Limb (tissue), 2 donors: ENCODE measurements at regions not wholly inside any gene's neighbourhood (a gene's known extent, or its start where the extent isn't known, plus 50 kb on each side); places are given as distances from the start of the nearest gene placed in this dataset.

Source experiments
- DNase-seq, 2 donors: peaks; one replicate each; pipeline ENCODE4 v3.0.0-alpha.2; 2016; ENCODE audit errors: extremely low spot score in 2 of 2

DNA sequence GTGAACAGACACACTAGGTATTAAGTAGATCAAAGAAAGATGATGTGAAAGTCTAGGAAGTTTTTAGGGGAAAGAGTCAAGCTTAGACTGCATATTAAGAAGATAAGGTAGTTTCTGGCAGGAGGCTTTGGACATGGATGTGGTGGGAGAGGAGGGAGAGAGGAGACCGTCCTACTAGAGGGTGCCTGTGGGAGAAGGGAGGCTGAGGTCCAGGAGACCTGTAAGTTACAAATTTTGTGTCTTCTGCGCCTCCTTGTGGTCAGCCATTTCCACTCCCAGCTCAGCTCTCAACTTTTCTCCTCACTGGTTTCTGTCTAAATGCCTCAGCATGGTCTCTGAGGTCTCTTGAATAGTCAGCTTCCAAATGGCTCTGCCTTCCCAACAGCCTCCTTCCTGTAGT is 193.5 kb downstream of the UNC5CL start:
- DNase-seq: peak in 1 of 2 donors; percentile 54

DNA sequence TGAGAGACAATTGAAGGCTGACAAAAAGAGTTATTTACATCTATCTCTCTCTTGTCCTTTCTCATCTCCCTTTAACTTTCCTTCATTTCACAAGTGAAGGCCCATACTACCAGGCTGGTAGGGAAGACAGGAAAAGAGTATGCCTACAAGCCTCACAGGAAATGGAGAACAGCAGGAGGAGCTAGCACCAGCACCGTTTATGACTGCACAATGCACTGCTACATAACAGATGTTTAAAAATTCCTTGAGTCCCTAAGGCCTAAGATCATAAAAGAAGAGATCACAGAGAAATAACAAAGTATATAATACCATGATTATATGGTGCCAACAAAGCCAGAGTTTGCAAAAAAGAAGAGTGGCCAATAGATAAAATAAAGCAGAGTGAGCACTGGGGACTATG is 194.8 kb downstream of the UNC5CL start:
- no peak for DNase-seq

DNA sequence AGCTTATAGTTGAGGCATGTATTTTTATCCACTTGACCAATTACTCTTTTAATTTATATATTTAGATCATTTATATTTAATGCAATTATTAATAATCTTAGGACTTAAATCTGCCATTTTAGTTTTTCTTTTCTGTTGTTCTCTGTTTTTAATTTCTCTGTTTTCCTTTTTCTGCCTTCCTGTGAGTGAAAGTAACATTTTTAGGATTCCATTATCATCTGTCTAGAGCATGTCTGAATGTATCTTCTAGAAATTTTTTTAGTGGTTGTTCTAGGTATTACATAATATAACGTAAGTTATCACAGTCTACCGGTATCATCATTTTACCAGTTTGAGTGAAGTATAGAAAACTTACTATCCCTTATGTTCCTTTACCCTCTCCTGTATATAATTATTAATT is 197.3 kb downstream of the UNC5CL start:
- no peak for DNase-seq

DNA sequence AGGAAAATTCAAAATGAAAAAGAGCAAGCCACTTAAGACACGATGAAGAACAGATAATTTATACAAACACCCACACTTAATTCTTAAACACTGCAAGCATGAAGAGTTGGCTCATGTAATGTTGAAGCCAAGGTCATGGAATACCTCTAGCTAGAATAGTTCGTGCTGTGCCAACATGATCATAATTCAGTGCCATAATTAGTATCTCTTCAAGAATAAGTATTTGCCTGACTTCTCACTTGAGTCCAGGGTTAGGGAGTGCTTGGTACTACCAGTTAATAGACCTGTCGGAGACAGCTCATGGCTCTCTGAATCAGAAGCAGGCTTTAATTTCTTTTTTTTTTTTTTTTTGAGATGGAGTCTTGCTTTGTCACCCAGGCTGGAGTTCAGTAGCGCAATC is 206.3 kb downstream of the UNC5CL start:
- no peak for DNase-seq

DNA sequence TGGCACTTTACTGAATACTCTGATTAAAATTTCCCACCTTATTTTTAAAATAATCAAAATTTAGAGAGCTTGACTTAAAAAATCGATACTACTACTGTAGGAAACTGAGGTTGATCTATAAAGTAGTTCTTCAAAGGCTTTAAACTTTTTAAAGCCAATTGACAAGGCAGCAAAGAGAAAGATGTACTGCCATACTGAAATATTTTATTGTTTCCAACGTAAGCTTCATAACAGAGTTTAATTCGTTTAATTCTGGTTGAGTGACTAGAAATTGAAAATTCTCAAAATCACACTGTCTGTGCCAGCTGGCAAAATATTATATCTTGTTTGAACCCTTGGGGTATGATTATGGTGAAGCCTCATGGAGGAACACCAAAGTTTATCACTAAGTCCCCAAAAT is 207.6 kb downstream of the UNC5CL start:
- no peak for DNase-seq

DNA sequence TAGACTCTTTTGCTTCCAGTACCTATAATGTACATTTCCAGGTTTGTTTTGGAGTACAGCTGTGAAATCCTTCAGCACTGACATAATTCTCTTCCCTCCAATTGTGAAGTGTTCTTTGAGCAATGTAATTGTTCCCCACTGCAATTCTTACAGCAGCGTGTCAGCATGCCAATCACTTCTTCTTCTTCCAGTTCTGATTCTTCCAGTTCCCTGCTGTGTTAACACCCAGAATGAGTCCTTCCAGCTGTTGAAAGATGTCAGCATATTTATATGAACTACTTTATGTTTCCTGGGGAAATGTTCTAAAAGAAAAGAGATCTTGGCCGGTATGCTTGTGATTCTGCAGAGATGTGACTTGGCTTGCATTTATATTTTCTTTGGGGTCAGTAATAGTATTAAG is 213.9 kb downstream of the UNC5CL start:
- peak in 1 of 2 donors; percentile 17 for DNase-seq

DNA sequence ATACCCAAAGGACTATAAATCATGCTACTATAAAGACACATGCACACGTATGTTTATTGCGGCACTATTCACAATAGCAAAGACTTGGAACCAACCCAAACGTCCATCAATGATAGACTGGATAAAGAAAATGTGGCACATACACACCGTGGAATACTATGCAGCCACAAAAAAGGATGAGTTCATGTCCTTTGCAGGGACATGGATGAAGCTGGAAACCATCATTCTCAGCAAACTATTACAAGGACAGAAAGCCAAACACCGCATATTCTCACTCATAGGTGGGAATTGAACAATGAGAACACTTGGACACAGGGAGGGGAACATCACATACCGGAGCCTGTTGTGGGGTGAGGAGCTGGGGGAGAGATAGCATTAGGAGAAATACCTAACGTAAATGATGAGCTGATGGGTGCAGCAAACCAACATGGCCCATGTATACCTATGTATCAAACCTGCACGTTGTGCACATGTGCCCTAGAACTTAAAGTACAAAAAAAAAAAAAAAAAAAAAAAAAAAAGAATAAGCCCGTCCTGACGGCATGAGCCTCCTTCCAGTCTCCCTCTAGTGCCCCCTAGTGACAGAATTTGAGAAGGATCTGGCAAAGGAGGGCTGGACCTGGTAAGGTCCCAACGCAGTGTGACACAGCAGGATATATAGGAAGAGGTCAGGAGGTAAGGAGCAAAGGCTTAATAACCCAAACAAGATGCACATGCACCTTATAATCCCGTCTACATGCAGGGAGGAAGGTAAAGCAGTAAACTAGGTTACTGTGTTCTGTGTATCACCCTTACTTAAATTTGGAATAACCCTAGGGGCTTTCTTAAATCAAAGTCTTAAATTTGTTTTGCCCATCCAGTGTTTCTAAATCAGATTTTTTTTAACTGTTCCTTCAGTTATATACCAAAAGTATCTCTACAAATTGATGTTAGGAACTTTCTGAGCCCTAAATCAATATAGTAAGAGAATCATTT is 214.8 kb downstream of the UNC5CL start:
- DNase-seq: peak; percentile 50 to 51

DNA sequence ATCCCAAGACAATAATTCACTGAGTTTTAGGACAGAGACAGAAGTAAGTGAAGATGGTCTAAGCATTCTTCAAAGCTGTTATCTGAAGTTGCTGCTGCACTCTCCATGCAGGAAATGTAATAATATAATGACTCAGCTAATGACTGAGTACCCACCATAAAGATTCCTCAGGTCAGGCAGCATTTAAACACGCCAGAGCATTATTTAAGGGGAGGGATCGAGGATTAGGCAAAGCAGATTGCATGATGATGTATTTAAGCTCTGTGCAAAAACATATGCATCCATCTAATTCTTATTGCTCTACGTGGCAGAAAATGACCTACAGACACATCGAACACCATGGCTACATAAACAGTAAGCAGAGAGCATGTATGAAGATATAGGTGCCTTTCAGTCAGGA is 216.4 kb downstream of the UNC5CL start:
- no peak for DNase-seq

DNA sequence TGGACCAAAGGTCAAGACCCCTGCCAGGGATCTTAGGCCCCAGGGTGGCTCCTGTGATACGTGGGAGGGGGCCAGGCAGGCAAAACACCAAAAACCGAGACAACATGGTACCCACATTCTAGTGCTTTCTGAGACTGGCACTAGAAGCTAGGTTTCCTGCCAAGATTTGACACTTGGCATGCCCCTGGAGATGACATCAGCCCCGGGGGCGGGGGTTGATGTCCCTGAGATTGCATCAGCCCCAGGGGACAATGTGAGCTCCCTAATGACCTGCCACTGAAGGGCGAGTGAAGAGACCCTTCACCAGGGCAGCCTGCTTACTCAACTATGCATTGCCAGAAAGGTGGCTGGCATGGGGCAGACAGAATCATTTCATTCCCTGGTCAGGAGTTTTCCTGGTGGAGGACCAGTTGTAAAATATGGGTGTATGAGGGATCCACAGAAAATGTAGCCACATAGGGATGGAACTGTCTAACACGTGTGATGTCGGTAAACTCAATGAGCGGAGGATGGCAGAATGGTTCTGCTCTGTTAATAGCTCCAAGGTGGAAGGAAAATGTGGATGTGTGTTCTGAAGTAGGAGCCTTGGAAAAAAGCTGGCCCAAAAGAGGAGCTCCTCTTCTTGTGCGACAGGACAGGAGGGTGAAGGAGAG is 219.7 kb downstream of the UNC5CL start:
- DNase-seq: no peak

DNA sequence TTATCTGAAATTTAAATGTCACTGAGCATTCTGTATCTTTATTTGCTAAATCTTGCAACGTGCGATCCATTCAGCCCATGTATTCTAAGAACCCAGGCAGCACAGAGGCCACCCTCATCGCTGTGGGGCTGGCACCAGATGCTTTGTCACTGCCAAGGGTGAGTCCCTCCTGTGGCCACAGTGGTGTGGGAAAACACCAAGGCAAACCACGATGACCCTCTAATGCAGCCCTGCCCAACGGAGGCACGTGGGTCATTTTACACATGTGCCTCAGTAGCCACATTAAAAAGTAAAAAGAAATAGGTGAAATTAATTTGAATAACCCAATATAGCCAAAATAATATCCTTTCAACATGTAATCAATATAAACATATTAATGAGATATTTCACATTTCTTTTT is 221.7 kb downstream of the UNC5CL start:
- DNase-seq: no peak

DNA sequence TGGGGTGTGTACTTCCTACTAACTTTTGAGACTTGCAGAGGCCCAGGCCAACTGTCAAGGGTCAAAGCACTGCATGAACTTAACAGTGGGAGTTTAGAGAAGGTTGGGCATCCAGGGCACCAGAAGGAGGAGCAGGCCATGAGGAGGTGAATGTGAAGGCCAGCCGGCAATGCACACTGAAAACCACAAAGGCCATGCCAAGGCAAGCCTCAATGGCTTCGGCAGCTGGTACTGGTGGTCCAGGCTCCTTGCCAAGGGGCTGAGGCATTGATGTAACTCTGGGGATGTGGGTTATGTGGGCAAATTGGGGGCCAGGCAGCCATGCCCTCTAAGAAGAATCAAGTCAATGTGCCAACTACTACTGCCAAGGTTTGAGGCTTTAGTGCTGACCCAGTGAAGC is 222.4 kb downstream of the UNC5CL start:
- no peak for DNase-seq

DNA sequence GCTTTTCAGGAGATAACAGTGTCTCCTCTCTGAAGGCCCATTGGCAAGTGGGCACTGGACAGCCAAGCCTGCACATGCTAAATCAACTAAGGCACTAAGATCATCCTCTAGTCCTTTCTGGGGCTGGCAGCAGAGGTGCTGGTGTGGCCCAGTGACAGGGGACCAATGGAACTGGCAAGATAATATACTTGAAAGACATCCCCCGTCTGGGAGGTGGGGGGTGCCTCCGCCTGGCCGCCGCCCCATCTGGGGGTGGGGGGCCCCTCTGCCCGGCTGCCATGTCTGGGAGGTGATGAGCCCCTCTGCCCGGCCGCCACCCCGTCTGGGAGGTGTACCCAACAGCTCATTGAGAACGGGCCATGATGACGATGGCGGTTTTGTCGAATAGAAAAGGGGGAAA is 223.3 kb downstream of the UNC5CL start:
- DNase-seq: no peak

DNA sequence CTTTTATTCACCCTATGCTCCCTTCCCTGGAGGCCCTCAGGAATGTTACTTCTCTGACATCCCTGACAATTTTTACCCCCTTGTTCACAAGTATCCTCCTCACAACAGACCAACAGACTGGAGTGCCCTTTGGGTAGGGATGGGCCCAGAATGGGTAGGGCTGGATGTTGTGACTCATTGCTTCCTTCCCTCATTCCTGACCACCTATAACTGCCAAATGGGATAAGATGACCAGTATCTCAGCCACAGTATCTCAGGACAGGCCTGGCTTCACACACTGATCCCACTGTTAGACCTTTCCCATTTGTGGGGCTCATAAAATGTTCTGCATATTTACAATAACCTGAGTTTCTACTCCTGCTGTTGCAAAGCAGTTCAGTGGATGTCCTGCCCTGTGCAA is 223.0 kb upstream of the LRFN2 start:
- DNase-seq: no peak

DNA sequence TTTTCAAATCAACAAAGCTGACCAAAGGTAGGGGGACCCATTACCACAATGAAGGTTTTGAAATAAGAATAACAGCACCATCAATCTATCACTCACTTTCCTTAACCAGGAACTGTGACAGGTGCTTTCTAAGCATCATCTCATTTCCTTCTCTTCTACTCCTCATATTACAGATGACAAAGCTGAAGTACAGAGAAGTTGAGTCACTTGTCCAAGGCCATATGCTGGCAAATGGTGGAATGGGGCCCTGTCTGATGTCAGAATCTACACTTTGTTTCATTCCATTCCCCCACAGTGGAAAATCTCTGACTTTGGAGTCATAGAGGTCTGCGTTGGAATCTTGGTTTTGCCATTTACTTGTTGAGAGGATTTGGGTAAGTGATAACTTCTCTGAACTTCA is 222.5 kb upstream of the LRFN2 start:
- DNase-seq: no peak

DNA sequence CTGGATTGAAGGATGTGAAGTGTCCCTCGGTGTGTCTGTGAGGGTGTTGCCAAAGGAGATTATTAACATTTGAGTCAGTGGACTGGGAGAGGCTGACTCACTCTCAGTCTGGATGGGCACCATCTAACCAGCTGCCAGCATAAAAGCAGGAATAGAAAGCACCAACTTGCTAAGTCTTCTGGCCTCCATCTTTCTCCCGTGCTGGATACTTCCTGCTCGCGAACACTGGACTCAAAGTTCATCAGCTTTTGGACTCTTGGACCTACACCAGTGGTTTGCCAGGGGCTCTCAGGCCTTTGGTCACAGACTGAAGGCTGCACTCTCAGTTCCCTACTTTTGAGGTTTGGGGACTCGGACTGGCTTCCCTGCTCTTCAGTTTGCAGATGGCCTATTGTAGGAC is 220.3 kb upstream of the LRFN2 start:
- no peak for DNase-seq

DNA sequence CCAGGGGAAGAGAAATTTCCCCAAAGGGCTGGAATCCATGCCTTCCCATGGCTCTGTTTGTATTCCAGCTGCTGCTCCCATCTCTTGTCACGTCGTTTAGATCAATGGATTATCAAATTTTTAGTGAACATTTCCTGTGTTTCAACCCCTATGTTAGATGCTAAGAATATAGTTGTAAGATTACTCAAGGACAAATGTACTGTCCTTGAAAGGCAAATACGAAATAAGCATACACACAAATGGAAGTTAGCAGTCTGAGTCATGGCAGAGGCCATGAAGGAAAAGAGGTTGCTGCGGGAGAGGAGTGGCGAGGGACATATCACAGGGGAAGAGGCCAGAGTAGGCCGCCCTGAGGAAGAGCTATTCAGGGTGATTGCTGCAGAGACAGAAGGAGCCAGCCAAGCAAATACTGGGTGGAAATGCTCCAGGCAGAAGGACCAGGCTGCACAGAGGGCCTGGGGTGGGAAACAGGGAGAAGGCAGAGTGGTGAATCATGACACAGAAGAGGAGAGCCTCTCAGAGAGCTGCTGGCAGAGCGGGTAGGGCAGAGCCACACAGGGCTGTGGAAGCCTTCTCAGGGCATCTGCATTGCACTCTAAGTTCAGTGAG is 219.2 kb upstream of the LRFN2 start:
- DNase-seq: no peak

DNA sequence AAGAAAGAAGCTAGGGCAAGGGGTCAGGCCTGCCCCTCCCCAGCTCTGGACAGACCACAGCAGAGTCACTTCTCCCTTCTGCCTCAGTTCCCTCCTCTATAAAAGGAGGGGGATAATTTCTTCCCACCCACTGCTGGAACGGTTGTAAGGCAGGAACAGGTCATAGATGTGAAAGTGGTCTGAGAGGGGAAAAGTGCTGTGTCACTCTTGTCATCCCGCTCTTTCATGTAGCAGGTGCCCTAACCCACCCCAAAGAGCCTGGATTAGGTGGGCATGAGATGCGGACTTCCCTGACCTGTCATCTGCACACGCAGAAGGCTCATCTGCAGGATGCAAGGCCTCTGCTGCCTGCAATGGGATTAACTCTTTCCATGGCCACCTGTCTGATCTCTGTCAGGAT is 218.2 kb upstream of the LRFN2 start:
- no peak for DNase-seq

DNA sequence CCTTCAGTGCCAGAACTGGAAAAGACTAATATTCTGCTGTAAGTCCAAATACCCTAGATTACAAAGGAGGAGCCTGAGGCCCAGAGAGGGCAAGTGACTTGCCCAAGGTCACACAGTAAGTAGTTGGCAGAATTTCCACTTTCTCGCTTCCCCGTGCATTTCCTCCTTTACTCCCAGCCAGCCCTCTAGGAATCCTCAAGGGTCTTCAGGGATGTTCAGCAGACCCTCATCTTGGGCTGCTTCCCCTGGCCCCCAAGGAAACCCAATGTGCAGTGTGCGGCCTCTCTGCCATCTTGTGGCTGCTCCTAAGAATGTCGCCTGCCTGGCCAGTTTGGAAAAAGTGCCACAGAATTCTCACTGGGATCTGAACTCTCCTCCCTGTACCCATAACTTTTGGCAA is 217.7 kb upstream of the LRFN2 start:
- no peak for DNase-seq

DNA sequence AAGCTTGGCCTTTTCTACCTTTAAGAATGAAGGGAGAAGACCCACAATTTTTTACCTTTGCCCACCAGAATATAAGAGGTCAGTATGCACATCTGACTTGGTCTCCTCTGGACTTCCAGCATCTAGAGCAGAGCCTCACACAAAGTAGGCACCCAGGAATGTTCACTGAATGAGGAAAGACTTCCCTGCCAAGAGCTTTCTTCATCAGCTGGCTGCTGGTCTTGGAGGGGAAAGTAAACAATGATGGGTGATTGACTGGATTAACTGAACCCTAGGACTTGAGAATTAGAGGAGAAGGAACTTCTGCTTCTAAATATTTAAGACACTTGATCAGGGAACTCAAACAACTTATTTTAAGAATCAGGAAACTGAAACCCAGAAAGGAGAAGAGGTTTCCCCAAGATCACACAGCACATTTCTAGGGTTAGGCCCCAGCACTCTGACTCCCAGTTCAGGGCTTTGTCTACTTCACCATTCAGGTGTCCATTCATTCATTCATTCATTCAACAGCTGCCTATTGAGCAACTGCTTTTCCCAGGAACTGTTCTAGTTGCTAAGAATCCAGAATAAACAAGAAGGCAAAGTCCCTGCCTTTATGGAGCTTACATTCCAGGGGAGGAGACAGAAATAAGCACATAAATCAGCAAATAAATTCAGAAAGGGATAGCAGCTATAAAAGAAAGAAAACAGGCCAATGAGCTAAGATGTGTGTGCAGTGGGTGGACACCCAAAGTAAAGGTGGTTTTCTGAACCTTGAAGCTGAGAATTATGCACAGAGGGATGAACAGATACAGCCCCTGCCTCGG is 216.9 kb upstream of the LRFN2 start:
- DNase-seq: no peak

DNA sequence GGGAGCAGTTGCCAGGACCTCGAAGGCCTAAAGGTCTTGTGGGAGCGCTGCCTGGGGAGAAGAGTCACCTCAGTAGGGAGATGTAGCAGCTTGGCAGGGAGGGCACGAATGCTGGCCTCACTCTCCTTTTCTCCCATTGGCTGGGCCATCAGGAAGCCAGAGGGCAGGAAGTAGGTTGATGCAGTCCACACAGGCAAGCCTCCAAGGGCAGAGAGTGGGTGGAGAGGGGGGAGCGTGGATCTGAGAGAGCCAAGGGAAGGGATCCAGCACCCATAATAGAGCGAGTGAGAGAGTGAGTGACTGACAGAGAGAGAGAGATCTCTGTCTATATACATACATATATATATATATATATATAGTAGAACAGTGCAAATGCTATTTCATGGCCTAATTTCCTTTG is 215.3 kb upstream of the LRFN2 start:
- DNase-seq: no peak

DNA sequence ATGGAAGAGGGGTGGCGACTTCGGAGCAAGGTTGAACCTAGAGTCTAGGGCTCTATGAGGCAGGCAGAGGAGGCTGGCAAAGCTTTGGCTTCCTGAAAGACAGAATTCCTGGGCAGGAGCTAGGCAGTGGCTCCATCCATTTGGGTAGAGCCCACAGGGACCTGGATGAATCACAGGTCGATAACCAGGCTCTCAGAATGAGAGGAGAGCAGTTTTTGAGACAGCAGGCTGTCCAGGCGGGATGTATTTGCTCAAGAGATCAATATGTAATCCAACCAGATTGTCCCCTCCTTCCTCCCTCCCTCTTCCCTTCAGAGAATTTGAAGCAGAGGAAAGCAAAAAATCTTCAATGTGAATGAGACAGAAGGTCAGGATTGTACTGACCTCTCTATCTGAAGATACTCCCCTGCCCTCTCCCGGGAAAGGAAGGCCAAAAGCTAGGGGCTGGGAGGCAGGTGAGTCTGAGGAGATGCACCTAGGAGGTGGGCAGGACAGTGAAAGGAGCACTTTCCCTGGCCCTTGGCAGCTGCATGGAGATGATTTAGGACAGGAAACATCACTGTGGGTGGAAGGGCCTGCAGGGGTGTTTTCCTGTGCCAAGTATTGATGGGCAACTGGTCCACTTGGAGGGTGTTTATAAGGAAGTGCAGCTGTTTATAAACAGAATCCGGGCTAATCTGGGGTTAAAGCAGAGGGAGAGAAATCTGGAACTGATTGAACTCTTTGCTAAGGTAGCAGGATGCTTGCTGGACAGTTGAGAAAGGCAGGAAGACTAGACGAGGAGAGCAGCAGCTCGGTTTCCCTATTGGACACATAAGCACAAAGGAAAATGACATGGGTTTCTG is 212.4 kb upstream of the LRFN2 start:
- DNase-seq: no peak
